Stimulated activated CD8-positive, alpha-beta memory T cell treated with anti-CD3 and anti-CD28 coated beads, Interleukin-4, amount 100 ng/mL, for 4 hours (primary cell): ENCODE measurements at regions not wholly inside any gene's neighbourhood (a gene's known extent, or its start where the extent isn't known, plus 50 kb on each side); places are given as distances from the start of the nearest gene placed in this dataset.

ENCODE experiments used
- DNase-seq, 2 donors: peaks; one replicate each; pipeline ENCODE4 v3.0.0-alpha.2; 2020; ENCODE audit warnings: low read depth in 2 of 2, low spot score in 1 of 2

GRCh38 chr14:48452437-48452995 lies 777.1 kb upstream of the MDGA2 start:
- DNase-seq: no peak

- no peak for DNase-seq
Measured at GRCh38 chr14:48435221-48435620, 759.8 kb upstream of the MDGA2 start.

GRCh38 chr14:48430805-48431204 lies 755.4 kb upstream of the MDGA2 start:
- DNase-seq: no peak

- DNase-seq: no peak
Measured at GRCh38 chr14:48429512-48429911, 754.1 kb upstream of the MDGA2 start.

- DNase-seq: no peak
Measured at GRCh38 chr14:48417715-48418500, 742.5 kb upstream of the MDGA2 start.

GRCh38 chr14:48401321-48401720 lies 725.9 kb upstream of the MDGA2 start:
- DNase-seq: no peak

GRCh38 chr14:48398675-48399282 lies 723.4 kb upstream of the MDGA2 start:
- no peak for DNase-seq

- no peak for DNase-seq
Measured at GRCh38 chr14:48391661-48392060, 716.3 kb upstream of the MDGA2 start.

GRCh38 chr14:48390346-48390745 lies 714.9 kb upstream of the MDGA2 start:
- no peak for DNase-seq

- no peak for DNase-seq
Measured at GRCh38 chr14:48384821-48385220, 709.4 kb upstream of the MDGA2 start.

GRCh38 chr14:48382961-48383360 lies 707.6 kb upstream of the MDGA2 start:
- DNase-seq: no peak

GRCh38 chr14:48378541-48378940 lies 703.1 kb upstream of the MDGA2 start:
- no peak for DNase-seq

- no peak for DNase-seq
Measured at GRCh38 chr14:48373981-48374380, 698.6 kb upstream of the MDGA2 start.

- no peak for DNase-seq
Measured at GRCh38 chr14:48350971-48351370, 675.6 kb upstream of the MDGA2 start.

GRCh38 chr14:48349689-48350088 lies 674.3 kb upstream of the MDGA2 start:
- no peak for DNase-seq

GRCh38 chr14:48341069-48341468 lies 665.7 kb upstream of the MDGA2 start:
- no peak for DNase-seq

- DNase-seq: no peak
Measured at GRCh38 chr14:48333221-48333920, 658.0 kb upstream of the MDGA2 start.

GRCh38 chr14:48331421-48331820 lies 656.0 kb upstream of the MDGA2 start:
- no peak for DNase-seq

- no peak for DNase-seq
Measured at GRCh38 chr14:48325486-48325885, 650.1 kb upstream of the MDGA2 start.

GRCh38 chr14:48323665-48324064 lies 648.3 kb upstream of the MDGA2 start:
- DNase-seq: no peak

GRCh38 chr14:48319823-48320222 lies 644.4 kb upstream of the MDGA2 start:
- no peak for DNase-seq

- DNase-seq: no peak
Measured at GRCh38 chr14:48304729-48305128, 629.3 kb upstream of the MDGA2 start.
